Panc1 (cell line): ENCODE measurements at regions not wholly inside any gene's neighbourhood (a gene's known extent, or its start where the extent isn't known, plus 50 kb on each side); places are given as distances from the start of the nearest gene placed in this dataset.

Experiments used
- CTCF ChIP-seq: fragments of 450-650 bp; IDR thresholded peaks from 2 replicates; pipeline ENCODE4 v1.5.1; 2017; ENCODE audit warnings: mild to moderate bottlenecking
- SIN3A ChIP-seq: IDR thresholded peaks from 2 replicates; pipeline ENCODE4 v1.6.1; 2012; ENCODE audit warnings: low read depth, mild to moderate bottlenecking, low read length, moderate library complexity, borderline replicate concordance; ENCODE audit not compliant: insufficient read depth

GRCh38 chr17:14827396-14827919 is 437.7 kb downstream of the PMP22 start:
- no peak for TF ChIP-seq CTCF
- TF ChIP-seq SIN3A: no peak
